Activated CD8-positive, alpha-beta memory T cell treated with anti-CD3 and anti-CD28 coated beads for 24 hours (primary cell): ENCODE measurements at regions not wholly inside any gene's neighbourhood (a gene's known extent, or its start where the extent isn't known, plus 50 kb on each side); places are given as distances from the start of the nearest gene placed in this dataset.

ENCODE experiments used
- DNase-seq: peaks from one replicate; pipeline ENCODE4 v3.0.0-alpha.2; 2020

- no peak for DNase-seq
These were observed 182.1 kb upstream of the KIRREL3 start for GRCh38 chr11:127182586-127183203.

- no peak for DNase-seq
These were observed 156.7 kb upstream of the KIRREL3 start for GRCh38 chr11:127157225-127157624.

DNA sequence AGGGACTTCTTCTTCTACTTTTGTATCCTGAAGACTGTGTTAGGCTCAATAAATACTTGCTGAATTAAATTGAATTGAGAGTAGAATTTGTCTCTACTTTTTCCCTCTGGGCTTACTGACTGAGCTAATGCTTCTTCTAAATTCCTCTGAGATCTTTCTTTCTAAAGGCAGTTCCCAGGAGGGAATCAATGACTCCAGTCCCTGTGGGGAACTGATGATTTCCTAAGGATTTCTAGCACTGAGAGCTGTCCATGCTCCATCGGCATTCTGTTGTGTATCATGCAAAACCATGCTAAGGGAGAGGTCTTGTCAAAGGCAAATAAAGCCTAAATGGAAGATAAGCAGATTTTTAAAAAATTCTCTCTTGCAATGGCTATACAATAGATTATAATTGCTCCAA is 148.8 kb upstream of the KIRREL3 start:
- no peak for DNase-seq

- no peak for DNase-seq
These were observed 142.7 kb upstream of the KIRREL3 start for GRCh38 chr11:127143251-127143650.

GRCh38 chr11:127138613-127139012 is 138.0 kb upstream of the KIRREL3 start:
- no peak for DNase-seq

DNA sequence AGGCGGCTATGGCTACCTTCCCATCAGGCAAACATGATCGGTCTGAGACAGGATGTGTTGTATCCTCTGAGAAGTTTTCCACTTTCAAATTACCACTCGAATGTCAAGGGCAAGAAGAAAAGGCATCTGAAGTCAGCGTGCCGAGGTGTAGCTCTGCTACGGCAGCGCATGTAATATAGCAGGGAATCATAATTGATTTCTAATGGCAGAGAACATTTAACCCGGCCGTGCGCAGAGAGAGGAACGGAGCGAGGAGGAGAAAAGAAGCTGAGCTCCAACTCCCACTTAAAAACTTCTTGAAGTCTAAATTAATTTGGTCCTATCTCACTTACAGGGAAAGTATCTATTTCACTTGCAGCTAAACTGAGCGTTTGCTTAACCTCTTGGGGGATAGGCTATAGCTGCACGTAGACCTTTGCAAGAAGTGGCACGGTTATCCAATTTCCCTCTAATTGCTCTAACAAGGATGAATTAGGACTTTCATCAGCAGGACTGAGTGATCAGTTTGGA is 137.3 kb upstream of the KIRREL3 start:
- DNase-seq, result no peak

DNA sequence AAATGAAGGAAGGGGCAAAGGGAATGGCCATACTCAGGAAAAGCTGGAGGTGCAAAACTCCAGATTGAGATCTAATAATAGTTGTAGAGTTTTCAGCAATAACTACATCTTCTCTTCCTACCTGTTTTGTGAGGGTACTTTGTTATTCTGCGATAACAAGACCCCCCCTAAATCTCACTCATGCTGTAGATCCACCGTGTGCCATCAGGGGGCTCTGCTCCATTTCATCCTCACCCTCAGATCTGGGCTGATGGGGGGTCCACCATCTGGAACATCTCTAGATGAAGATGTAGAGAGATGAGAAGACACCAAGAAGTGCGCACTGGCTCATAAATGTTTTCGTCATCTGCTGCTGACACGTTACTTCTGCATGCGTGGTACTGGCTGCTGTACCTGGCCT is 135.9 kb upstream of the KIRREL3 start:
- DNase-seq, result no peak

GRCh38 chr11:127135256-127135655 is 134.7 kb upstream of the KIRREL3 start:
- no peak for DNase-seq

- no peak for DNase-seq
These were observed 132.5 kb upstream of the KIRREL3 start for GRCh38 chr11:127133061-127133460.

- DNase-seq, result no peak
These were observed 129.8 kb upstream of the KIRREL3 start for GRCh38 chr11:127130321-127130720.

DNA sequence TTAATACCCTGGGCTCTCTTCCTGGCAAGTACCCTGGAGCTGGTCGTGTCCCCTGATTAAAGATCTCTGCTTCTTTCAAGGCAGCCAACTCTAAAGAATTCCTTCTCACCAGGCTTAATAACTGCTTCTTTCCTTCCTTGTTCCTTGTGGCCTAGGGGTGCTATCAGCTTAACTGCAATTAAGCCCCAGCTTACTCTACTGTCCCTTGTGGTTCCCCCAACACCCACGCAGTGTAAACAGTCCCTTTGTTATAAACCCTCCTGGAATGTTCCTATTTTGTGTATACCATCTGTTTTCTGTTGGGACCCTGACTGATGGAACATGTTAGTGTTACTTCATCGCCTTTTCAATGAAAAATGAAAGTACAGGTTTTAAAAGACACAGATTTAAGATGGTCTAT is 126.4 kb upstream of the KIRREL3 start:
- DNase-seq, result no peak

DNA sequence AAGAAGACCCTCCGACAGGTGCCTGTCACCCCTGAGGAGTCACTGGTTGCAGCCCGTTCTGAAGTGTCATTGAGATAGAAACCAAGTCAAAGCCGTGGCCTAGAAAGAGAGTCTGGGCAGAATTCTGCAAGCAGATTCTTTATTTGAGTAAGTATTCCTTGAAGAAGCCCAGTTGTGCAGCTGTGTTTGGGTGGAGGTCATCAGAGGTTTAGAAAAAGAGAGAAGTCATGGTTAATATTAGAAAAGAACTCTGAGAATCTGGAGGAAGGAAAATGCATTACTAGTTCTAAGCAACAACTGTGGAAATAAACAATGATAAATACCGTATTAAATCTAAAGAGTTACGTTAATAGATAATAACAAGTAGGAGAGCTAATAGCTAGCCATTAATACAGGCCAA is 118.8 kb upstream of the KIRREL3 start:
- no peak for DNase-seq

- no peak for DNase-seq
These were observed 118.2 kb upstream of the KIRREL3 start for GRCh38 chr11:127118811-127119210.

DNA sequence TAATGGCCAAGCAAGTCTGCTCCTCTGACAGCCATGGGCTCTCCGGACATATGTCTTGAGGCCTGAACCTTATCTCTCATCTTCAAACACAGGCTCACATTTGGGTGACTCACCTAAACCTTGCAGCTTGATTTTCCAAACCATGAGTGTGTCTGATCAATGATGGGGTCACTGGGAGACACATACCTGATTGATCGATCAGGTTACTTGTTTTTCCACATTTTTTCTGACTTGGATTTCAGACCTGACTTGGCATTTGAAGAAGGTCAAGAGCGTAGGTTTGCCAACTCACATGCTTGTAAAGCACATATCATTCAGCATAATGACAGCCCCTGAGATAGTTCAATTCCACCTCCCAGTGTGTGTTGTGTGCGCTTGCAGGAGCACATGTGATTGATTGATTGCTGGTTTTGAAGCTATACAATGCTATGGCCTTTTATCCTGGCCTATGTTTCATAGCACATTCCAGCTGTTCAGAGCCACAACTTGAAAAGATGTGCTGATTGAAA is 116.7 kb upstream of the KIRREL3 start:
- DNase-seq, result no peak

DNA sequence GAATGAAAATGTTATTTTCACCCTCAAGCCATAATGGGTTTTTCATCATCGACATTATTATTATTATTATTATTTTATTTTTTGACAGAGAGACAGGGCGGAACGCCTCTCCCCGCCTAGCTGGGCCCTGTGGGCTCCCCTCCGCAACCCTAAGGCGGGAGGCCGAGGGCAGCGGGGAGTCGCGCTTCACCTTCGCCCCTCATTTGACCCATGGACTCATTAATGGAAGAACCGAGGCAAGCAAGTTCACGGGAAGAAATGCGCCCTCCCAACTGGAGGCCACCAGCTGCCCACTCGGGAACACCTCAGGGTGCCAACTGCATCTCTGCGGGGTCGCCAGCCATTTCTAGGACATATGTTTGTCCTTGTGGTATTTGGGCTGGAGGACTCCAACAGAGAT is 115.3 kb upstream of the KIRREL3 start:
- no peak for DNase-seq

DNA sequence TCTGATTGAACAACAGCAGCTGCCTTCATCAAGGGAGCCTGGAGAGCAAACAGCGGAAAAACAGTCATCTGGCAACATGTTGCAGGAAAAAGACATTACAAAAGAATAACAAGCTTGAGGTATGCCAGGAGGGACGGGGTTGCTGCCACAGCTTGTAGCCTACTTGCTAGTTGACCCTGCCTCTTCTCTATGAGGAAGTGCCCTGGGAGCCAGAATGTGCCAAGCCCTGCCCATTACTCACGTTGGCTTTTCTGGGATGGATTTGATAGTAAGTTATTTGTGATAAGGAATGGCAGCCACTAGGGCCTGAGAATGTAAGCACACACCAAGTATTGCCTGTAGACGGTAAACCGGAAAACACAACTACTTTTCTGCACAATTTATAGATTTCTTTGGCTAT is 113.5 kb upstream of the KIRREL3 start:
- no peak for DNase-seq

DNA sequence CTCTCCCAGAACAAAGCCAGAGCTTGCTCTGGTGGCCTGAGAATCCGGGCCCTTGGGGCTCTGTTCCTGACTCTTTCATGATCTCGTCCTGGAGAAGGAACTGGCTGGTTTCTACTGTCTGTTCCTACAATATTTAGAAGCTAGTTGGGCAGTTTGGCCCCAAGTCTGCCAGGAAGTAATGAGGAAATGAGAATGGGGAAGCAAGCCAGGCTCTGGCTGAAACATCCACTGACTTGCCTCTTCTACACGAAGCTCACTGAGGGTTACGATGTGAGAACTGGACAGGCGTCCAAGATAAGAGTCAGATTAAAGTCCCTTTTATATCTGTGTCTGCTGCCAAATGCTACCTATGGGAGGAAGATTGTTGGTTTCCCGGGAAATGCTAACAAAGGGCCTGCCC is 110.0 kb upstream of the KIRREL3 start:
- no peak for DNase-seq

- no peak for DNase-seq
These were observed 109.4 kb upstream of the KIRREL3 start for GRCh38 chr11:127109796-127110480.

DNA sequence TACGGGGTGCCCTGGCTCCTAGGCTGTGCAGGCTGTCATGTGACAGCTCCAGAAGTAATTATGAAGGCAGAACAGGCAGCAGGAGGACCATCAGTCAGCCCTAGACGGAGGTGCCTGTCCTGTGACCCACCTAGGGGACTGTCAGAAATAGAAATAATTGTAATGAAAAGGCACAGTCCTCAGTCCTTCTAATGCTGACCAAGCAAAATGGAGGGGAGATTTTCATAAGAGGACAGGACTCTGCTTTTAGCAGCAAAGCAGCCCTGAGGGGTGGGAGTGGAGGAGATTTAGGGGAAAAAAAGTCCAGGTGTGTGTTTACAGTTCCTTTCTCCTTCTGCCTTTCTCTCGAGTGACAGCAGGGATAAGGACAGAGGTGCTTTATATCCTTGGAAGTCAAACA is 108.3 kb upstream of the KIRREL3 start:
- no peak for DNase-seq

GRCh38 chr11:127106938-127107337 is 106.4 kb upstream of the KIRREL3 start:
- no peak for DNase-seq

- no peak for DNase-seq
These were observed 105.3 kb upstream of the KIRREL3 start for GRCh38 chr11:127105593-127106541.

DNA sequence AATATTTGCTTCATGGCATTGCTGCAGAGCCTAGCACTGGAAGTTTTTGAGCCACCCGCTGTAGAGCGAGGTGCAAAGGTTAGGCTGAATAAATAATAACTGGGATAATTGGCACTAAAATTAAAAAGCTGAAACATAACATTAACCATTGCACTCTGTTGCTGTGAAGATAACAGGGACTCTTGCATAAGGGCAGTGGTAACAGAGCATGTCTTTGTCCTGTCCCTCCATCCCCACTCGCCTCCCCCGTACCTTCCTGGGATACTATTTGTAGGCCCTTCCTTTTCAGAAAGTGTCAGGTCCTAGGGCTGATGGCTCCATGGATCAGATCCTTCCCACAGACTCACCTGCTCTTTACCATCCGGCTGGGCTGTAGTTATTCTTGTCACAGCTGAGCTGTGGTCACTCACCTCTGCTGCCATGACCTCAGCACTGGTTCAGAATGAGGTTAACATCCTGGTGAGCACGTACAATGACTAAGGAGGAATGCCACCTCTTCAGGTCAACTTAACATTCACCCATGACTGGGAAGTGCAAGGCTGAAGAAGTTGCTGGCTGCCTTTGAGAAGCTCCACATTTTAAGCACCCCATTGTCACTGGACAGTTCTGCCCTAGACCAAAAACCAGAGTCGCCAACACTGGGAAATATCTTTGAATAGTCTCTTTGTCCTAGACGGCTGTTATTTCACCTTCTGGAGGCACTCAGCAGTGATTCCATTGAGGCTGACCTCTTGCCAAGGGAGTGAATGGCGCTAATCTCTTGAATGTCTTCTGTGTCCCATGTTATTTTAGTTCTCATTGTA is 103.2 kb upstream of the KIRREL3 start:
- DNase-seq, result no peak

- no peak for DNase-seq
These were observed 98.1 kb upstream of the KIRREL3 start for GRCh38 chr11:127098684-127099083.
